ENCODE measurements at regions not wholly inside any gene's neighbourhood (a gene's known extent, or its start where the extent isn't known, plus 50 kb on each side); places are given as distances from the start of the nearest gene placed in this dataset.

DNA sequence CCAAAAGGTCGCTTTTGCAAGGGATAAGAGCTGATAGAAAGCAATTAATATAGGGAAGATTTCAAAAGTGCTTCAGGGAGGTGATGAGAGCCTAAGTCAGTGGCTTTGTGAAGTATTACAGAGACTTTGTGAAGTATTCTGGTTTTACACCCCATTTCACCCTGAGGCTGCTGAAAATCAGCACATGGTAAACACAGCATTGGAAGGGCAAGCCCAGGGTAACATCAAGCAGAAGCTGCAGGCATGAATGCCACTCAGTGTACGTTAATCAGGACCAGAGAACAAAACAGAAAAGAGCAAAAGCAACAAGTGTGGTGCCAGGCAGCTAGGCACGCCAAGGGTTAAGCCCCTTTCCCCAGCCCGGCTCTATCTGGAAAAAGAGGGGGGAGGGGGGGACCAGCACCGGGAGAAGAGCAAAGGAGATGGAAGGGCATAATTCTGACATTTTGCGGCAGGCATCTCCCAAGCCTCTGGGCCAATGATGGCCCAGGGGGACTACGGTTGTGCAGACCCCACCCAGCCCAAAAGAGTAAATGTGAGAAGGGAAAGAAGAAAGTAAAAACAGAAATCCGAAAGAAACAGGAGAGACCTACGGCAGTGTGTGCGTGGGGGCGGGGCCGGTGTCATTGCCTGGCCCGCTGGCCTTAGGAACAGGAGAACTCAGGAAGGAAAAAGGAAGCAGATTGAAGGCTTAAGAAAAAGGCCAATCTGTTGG, 58.9 kb downstream of the DHRS2 start:
- no peak for TF ChIP-seq CTCF (IDR thresholded peaks at IDR 0.05)
- Histone ChIP-seq H3K4me3 (peak overlapping the region; percentile 31), H3K27me3 (ENCODE audit: low read depth) (peaks cover 7% of the 10 kb centered on the region), H3K9me3 (no peaks in the 10 kb centered on the region), H3K27ac (no peak overlapping the region), H3K36me3 (no peaks in the 10 kb centered on the region), H3K4me1 (peaks cover 19% of the 10 kb centered on the region)
- intact Hi-C loops (cut with DNase I): no loop called here
- DNase-seq (no peak), ATAC-seq (peak in 1 of 2 donors; percentile 35)

DNA sequence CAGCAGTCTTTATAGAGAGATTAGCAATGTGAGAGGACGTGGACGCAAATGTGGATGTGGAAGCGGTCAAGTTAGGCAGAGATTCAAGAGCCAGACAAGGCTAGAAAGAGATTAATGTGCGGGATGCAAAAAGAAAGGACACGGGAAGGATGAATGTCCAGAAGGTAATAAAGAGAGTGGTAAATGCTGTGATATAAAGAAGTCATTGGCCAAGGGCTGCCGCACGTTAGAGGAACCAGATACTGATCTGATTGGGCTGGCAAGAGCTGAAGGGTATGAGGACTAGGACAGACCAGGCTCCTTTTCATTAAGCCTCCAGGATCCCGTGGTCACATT, 59.5 kb downstream of the DHRS2 start:
- peaks cover 7% of the 10 kb centered on the region for H3K27me3 ChIP-seq (ENCODE audit: low read depth)

GRCh38 chr14:23696701-23697239, 60.6 kb downstream of the DHRS2 start:
- Histone ChIP-seq H3K27me3 (ENCODE audit: low read depth) (peaks cover 7% of the 10 kb centered on the region), H3K9me3 (no peaks in the 10 kb centered on the region), H3K4me3 (no peak overlapping the region), H3K4me1 (peaks cover 19% of the 10 kb centered on the region), H3K36me3 (no peaks in the 10 kb centered on the region), H3K27ac (no peak overlapping the region)
- DNase-seq (no peak), ATAC-seq (no peak)
- intact Hi-C loops (cut with DNase I): no loop called here
- no peak for TF ChIP-seq CTCF (IDR thresholded peaks at IDR 0.05)

More for the DNA sequence above, 59.5 kb downstream of the DHRS2 start:
- no peak for DNase-seq
- no peak for ATAC-seq
- no peak for TF ChIP-seq CTCF (IDR thresholded peaks at IDR 0.05)
- Histone ChIP-seq H3K4me3 (peak overlapping the region; percentile 31), H3K9me3 (no peaks in the 10 kb centered on the region), H3K4me1 (peaks cover 19% of the 10 kb centered on the region), H3K36me3 (no peaks in the 10 kb centered on the region), H3K27ac (no peak overlapping the region)
- intact Hi-C loops (cut with DNase I): no loop called here

DNA sequence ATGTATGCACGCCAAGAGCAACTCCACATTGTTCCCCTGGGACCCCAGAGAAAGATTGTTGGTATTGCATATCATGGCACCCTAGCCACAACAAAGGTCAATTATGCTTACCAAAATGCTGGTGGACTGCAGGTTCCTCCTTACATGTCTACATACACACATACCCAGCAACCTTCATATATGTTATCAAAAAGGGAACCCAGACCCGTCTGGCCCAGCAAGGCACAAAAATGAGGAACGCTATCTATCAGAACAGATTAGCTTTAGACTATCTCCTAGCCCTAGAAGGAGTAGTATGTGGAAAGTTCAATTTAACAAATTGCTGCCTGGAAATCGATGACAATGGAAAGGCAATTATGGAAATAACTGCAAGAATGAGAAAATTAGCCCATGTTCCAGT, 61.5 kb downstream of the DHRS2 start:
- peaks cover 7% of the 10 kb centered on the region for H3K27me3 ChIP-seq (ENCODE audit: low read depth)

GRCh38 chr14:23702656-23703426, 66.7 kb downstream of the DHRS2 start:
- no peak for ATAC-seq
- H3K27ac ChIP-seq: no peak overlapping the region

More for the DNA sequence above, 61.5 kb downstream of the DHRS2 start:
- DNase-seq (no peak), ATAC-seq (no peak)
- Histone ChIP-seq H3K9me3 (no peaks in the 10 kb centered on the region), H3K4me1 (peaks cover 19% of the 10 kb centered on the region), H3K36me3 (no peaks in the 10 kb centered on the region), H3K4me3 (no peak overlapping the region), H3K27ac (no peak overlapping the region)
- TF ChIP-seq CTCF (IDR thresholded peaks at IDR 0.05): no peak
- intact Hi-C loops (cut with DNase I): no loop called here

More at GRCh38 chr14:23702656-23703426, 66.7 kb downstream of the DHRS2 start:
- no peaks in the 10 kb centered on the region for H3K36me3 ChIP-seq
- H3K27me3 ChIP-seq (ENCODE audit: low read depth): no peaks in the 10 kb centered on the region
- DNase-seq: no peak
- TF ChIP-seq CTCF (IDR thresholded peaks at IDR 0.05): no peak
- H3K4me3 ChIP-seq: no peak overlapping the region
- peaks cover 5% of the 10 kb centered on the region for H3K9me3 ChIP-seq
- intact Hi-C loops (cut with DNase I): no loop called here
- no peaks in the 10 kb centered on the region for H3K4me1 ChIP-seq

Data from lower lobe of right lung (tissue), 2 donors.